ENCODE measurements at regions not wholly inside any gene's neighbourhood (a gene's known extent, or its start where the extent isn't known, plus 50 kb on each side); places are given as distances from the start of the nearest gene placed in this dataset.

GRCh38 chr14:86513564-86513963, 983.6 kb downstream of the FLRT2 start:
- intact Hi-C loops (cut with micrococcal nuclease): no loop called here

More at GRCh38 chr14:86513564-86513963, 983.6 kb downstream of the FLRT2 start:
- in situ Hi-C loops (cut with MboI; ENCODE audit: low sequenced_read_pairs): no loop called here
- TF ChIP-seq MAFK (IDR thresholded peaks at IDR 0.05; ENCODE audit: low read depth, low read length): no peak
- TF ChIP-seq POLR2A (IDR thresholded peaks at IDR 0.05; ENCODE audit: low read depth, low read length): no peak
- TF ChIP-seq CHD1 (IDR thresholded peaks at IDR 0.05; ENCODE audit: low read depth, low read length): no peak
- TF ChIP-seq BHLHE40 (IDR thresholded peaks at IDR 0.05; ENCODE audit: low read depth, low read length): no peak
- TF ChIP-seq CTCF (conservative IDR thresholded peaks at IDR 0.05; ENCODE audit: low read depth, low read length): no peak
- Histone ChIP-seq H4K20me1 (ENCODE audit: insufficient read depth, low read length) (no peaks in the 10 kb centered on the region), H4K5ac (ENCODE audit: low read depth, low read length) (no peak overlapping the region), H3K36me3 (ENCODE audit: control insufficient read depth, insufficient read depth, low read length) (no peaks in the 10 kb centered on the region), H2AK5ac (ENCODE audit: low read depth, low read length) (no peak overlapping the region), H3K27me3 (ENCODE audit: control insufficient read depth, insufficient read depth, low read length) (no peaks in the 10 kb centered on the region), H3K4me2 (ENCODE audit: low read depth, low read length) (no peak overlapping the region), H3K4me1 (ENCODE audit: control insufficient read depth, insufficient read depth, low read length) (no peaks in the 10 kb centered on the region), H2BK120ac (ENCODE audit: low read depth, low read length) (no peak overlapping the region), H2BK15ac (ENCODE audit: low read depth, low read length) (no peak overlapping the region), H3K9ac (ENCODE audit: low read depth, low read length) (no peak overlapping the region), H3K9me3 (ENCODE audit: control insufficient read depth, insufficient read depth, low read length) (no peaks in the 10 kb centered on the region), H4K91ac (ENCODE audit: insufficient read depth, low read depth, low read length) (no peak overlapping the region), H3K18ac (ENCODE audit: low read depth, low read length) (no peak overlapping the region), H3K4ac (ENCODE audit: low read depth, low read length) (no peak overlapping the region), H3K79me1 (ENCODE audit: low read depth in 1 of 2, low read length in 2 of 2) (no peaks in the 10 kb centered on the region), H3K9me1 (ENCODE audit: insufficient read depth, low read length) (no peaks in the 10 kb centered on the region), H3K56ac (ENCODE audit: extremely low read depth, insufficient read depth, low read length) (no peak overlapping the region), H2AFZ (replicated peaks; ENCODE audit: low read length, poor library complexity) (no peak overlapping the region), H2BK5ac (ENCODE audit: low read depth, low read length, poor library complexity, severe bottlenecking) (no peak overlapping the region), H4K8ac (ENCODE audit: low read depth in 2 of 2, low read length in 2 of 2) (no peak overlapping the region), H3K23ac (ENCODE audit: low read depth, low read length) (no peak overlapping the region), H3K27ac (ENCODE audit: insufficient read depth, low read length) (no peak overlapping the region), H3K4me3 (ENCODE audit: insufficient read depth, low read depth, low read length) (no peak overlapping the region), H2AK9ac (replicated peaks; ENCODE audit: low read depth, low read length, poor library complexity) (no peak overlapping the region), H2BK20ac (ENCODE audit: low read depth, low read length) (no peak overlapping the region), H3K14ac (replicated peaks; ENCODE audit: low read depth, low read length) (no peak overlapping the region)
- 100% methylated on average over 1 of the region's 3 CpGs; no CpG with 5 or more reads in 1 of the 2 experiments for WGBS, 2 experiments (ENCODE audit: extremely low coverage in 2 of 2, insufficient read length in 1 of 2)
- ATAC-seq (ENCODE audit: low read depth) (no peak), DNase-seq (no peak)
- ChIA-PET POLR2A (ENCODE audit: unreplicated experiment) (no interaction called here), CTCF (no interaction called here)
- dilution Hi-C loops (cut with HindIII; ENCODE audit: low sequenced_read_pairs, unreplicated experiment): no loop called here
- BruUV-seq (replicated peaks): no TSS peak

All from IMR-90 (cell line).